NCI-H2227 (cell line): ENCODE measurements at regions not wholly inside any gene's neighbourhood (a gene's known extent, or its start where the extent isn't known, plus 50 kb on each side); places are given as distances from the start of the nearest gene placed in this dataset.
"Not testable (repeated sequence)": the region's sequence is repeated elsewhere in the genome, so short reads cannot be mapped to it uniquely, and the experiment has no call there.

ENCODE experiments used
- DNase-seq: peaks from one replicate; lab custom pipeline; 2025; ENCODE audit not compliant: unreplicated experiment; lab: John Stamatoyannopoulos, UW

GRCh38 chr5:106089073-106089472 is 1581.7 kb downstream of the EFNA5 start:
- no peak for DNase-seq

- DNase-seq = no peak
Observed at GRCh38 chr5:106088462-106088861, 1582.3 kb downstream of the EFNA5 start.

DNA sequence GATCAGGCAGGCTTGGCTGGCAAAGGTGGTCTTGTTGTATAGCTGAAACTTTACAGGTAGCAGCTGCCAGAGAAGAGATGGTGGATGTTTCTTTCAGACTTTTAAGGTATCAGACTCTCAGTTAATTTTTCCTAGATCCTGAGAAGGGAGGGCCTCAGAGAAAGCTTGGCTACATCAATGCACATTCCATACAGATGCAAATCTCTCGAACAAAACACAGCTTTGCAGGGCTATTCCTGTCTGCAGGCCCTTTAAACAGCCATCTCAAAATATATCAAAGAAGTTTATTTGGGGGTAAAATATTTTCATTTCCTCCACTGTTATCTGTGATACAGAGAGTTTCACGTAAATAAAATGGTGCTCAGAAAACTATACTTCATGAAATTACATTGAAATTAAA is 1584.4 kb downstream of the EFNA5 start:
- DNase-seq = no peak

GRCh38 chr5:106085556-106085955 is 1585.2 kb downstream of the EFNA5 start:
- no peak for DNase-seq

- DNase-seq = no peak
Observed at GRCh38 chr5:106085136-106085535, 1585.6 kb downstream of the EFNA5 start.

- no peak for DNase-seq
Observed at GRCh38 chr5:106080535-106080934, 1590.2 kb downstream of the EFNA5 start.

- DNase-seq = no peak
Observed at GRCh38 chr5:106076655-106077054, 1594.1 kb downstream of the EFNA5 start.

- DNase-seq = no peak
Observed at GRCh38 chr5:106072208-106072607, 1598.5 kb downstream of the EFNA5 start.

GRCh38 chr5:106047341-106047740 is 1623.4 kb downstream of the EFNA5 start:
- DNase-seq = no peak

GRCh38 chr5:106032069-106032468 is 1638.7 kb downstream of the EFNA5 start:
- not testable (repeated sequence) for DNase-seq

DNA sequence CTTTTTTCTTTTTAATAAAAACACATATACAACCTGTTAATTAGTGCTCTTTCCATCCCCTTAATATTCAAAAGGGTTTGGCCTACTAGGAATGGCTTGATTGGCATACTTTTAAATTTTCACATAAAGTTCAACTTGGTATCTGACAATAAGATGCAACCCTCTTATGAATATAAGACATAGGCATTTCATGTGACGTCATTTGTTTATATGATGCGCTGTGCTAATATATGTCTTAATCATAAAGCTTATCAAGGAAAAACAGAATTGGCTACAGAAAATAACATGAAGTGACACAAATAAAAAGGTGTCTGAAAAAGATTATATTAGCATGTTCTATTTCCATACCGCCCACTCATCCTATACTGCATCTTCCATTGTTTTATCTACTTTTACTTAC is 1642.4 kb downstream of the EFNA5 start:
- no peak for DNase-seq

- no peak for DNase-seq
Observed at GRCh38 chr5:106020894-106021293, 1649.8 kb downstream of the EFNA5 start.

DNA sequence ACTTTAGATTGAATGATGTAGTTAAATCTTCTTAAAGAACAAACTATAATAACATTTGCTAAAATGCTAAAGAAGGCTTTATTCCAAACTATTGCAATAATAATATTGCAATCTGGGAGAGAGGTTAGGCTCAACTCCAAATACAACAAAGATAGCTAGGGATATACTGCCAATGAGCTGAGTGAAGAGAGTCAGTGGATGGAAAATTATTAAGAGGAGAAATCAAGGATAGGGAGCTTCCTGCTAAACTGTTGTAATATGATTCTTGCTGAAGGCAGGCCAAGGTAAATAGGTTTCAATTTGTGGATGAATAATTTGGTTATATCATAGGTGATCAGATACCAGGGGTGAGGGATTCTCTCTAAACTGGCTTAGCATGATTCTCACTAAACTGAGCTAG is 1651.5 kb downstream of the EFNA5 start:
- DNase-seq = no peak

DNA sequence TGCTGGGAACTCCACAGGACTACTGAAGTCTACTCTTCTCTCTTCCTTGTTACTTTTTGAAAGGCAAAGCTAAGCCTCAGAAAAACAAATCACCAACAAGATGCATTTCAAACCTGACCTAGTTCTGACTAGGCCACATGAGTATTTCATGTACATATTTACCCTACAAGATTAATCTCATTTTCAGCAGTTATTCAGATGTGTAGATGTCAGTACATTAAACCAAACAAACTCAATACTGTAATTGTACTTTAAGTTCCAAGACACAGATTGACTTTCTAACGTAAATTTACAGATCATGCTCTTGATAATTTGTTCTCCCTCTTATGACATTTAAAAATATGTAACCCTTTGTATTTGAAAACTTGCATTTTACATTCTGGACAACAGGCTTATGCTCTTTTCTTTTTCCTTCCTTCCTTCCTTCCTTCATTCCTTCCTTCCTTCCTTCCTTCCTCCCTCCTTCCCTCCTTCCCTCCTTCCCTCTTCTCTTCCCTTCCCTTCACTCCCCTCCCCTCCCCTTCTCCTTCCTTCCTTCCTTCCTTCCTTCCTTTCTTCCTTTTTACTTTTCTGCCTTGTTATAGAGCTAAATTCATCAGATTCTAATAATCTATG is 1653.4 kb downstream of the EFNA5 start:
- no peak for DNase-seq

DNA sequence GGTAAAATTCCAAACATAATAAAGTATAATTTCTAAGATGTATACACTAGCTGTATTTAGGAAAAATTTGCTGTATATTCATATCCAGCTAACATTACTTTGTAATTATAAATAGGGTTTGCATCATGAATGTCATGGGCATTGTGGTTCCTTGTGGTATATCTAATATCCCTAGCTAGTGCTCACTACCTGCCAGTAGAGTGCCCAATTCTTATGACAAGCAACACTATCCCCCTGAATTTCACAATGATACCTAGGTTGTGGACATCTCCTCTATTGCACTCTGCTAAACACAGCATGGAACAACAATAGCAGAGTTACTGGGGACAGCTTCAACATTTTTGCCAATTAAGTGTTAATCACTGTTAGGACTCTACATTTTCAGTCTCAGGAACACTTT is 1656.5 kb downstream of the EFNA5 start:
- no peak for DNase-seq

DNA sequence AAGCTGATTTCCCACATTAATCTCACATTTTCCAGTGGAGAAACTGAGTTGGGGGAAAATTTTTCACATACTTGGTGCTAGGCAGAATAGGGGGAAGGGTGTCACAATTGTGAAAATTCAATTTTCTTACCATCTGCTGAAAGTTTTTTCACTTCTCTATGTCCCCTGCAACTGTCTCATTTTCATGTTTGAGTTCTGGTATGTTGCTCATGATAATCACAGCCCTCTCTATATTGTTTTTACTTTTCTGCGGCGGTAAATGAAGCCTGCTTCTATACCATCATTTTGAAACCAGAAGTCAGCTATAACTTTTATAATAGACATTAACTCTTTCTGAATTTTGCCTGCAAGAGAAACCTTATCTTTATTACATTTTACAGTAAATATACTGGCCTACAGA is 1664.5 kb downstream of the EFNA5 start:
- no peak for DNase-seq

GRCh38 chr5:105998991-105999390 is 1671.7 kb downstream of the EFNA5 start:
- DNase-seq = not testable (repeated sequence)

- DNase-seq = no peak
Observed at GRCh38 chr5:105993027-105993426, 1677.7 kb downstream of the EFNA5 start.

GRCh38 chr5:105982526-105982925 is 1688.2 kb downstream of the EFNA5 start:
- no peak for DNase-seq

DNA sequence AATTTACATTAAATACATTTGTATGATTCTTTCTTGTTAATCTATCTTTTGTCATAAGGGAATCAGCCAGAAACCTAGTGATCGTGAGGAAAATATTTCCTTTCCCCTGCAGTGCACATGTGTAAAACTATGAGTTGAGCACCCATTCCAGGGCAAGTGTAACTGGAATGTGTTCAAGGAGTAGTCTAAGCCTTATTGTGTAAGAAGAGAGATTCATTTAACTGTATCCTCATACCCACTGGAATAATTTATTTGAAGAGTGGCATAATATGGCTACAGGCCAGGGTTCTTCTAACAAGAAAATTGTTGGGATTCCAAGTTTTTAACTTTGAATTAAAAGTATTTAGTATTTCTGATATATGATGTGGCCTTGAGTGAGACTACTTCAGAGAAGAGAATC is 1692.7 kb downstream of the EFNA5 start:
- no peak for DNase-seq

GRCh38 chr5:105977163-105977562 is 1693.6 kb downstream of the EFNA5 start:
- DNase-seq = no peak

DNA sequence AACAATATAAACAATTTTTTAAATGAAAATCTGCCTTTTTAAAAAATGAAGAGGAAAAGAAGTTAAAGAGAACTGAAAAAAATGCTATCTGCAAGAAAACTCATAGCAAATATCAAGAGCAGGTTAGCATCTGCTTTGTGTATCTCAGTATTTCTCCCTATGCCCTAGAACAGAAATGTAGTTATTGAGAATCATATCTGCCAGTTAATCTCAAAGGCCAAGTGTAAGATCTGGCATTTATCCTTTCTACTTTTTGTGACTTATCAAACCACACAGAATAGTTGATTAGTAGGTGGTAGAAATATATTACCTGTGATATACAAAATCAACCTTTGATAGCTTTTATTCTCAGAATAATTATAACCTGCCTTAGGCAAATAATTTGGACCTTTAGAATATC is 1699.8 kb downstream of the EFNA5 start:
- no peak for DNase-seq

DNA sequence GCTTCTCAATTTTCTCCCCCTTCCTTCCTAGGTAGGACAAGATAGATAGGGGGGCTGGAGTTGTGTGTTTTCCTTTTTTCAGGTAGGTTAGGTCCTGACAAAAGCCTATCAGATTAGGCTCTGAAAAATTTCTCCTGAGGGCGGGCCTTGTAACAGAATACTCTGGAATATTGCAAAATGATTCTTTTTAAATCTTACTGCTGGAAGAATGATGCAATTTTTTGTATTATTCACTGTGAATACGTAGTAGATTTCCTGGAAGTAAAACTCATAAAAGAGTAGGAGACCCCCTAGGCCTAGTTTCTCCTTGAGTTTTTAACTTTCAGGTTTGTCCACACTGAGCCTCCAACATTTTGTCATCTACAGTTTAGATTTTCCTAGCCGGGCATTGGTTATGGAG is 1701.8 kb downstream of the EFNA5 start:
- no peak for DNase-seq
